ENCODE measurements at regions not wholly inside any gene's neighbourhood (a gene's known extent, or its start where the extent isn't known, plus 50 kb on each side); places are given as distances from the start of the nearest gene placed in this dataset.

DNA sequence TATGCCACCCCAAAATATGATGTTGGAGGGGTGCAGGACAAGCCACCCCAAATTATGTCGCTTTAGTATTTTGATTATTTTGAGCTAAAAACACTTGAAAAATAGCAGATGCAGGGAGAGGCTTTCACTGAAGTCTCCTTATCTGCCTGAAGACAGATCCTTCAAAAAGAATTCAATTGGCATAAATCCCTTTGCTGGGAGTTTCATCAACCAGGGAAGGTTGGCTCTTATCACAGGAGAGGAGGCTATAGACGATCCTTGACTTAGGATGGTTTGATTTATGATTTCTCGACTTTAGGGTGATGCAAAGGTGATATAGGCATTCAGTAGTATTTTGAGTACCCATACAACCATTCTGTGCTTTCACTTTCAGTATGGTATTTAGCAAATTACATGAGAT lies 97.8 kb upstream of the CAMK1G start:
- Histone ChIP-seq H4K20me1 (replicated peaks; ENCODE audit: insufficient read depth) (no peaks in the 10 kb centered on the region), H3K9me2 (ENCODE audit: insufficient read depth) (peaks cover 16% of the 10 kb centered on the region), H3K79me2 (replicated peaks; ENCODE audit: insufficient read depth) (no peaks in the 10 kb centered on the region), H3K4me3 (no peak overlapping the region), H3K4me1 (ENCODE audit: insufficient read depth) (no peaks in the 10 kb centered on the region), H2AFZ (no peak overlapping the region), H3K36me3 (ENCODE audit: insufficient read depth) (no peaks in the 10 kb centered on the region), H3K27me3 (ENCODE audit: insufficient read depth) (no peaks in the 10 kb centered on the region), H3F3A (replicated peaks; ENCODE audit: low read depth) (no peaks in the 10 kb centered on the region), H3K27ac (ENCODE audit: low read depth) (no peak overlapping the region), H3K4me2 (no peak overlapping the region)
- Mint-ChIP-seq H3K36me3 (ENCODE audit: low read depth) (no peaks in the 10 kb centered on the region), H3K9me3 (no peaks in the 10 kb centered on the region), H3K27me3 (ENCODE audit: insufficient read depth, low read depth, poor library complexity) (no peaks in the 10 kb centered on the region), H3K4me1 (peaks cover 7% of the 10 kb centered on the region; the same call in 2 of the 3 replicates), H3K27ac (no peak overlapping the region), H3K4me3 (no peak overlapping the region)
- TF ChIP-seq EZH2phosphoT487 (IDR thresholded peaks at IDR 0.05; ENCODE audit: unreplicated experiment) = no peak
- TF ChIP-seq, protein P1, sequence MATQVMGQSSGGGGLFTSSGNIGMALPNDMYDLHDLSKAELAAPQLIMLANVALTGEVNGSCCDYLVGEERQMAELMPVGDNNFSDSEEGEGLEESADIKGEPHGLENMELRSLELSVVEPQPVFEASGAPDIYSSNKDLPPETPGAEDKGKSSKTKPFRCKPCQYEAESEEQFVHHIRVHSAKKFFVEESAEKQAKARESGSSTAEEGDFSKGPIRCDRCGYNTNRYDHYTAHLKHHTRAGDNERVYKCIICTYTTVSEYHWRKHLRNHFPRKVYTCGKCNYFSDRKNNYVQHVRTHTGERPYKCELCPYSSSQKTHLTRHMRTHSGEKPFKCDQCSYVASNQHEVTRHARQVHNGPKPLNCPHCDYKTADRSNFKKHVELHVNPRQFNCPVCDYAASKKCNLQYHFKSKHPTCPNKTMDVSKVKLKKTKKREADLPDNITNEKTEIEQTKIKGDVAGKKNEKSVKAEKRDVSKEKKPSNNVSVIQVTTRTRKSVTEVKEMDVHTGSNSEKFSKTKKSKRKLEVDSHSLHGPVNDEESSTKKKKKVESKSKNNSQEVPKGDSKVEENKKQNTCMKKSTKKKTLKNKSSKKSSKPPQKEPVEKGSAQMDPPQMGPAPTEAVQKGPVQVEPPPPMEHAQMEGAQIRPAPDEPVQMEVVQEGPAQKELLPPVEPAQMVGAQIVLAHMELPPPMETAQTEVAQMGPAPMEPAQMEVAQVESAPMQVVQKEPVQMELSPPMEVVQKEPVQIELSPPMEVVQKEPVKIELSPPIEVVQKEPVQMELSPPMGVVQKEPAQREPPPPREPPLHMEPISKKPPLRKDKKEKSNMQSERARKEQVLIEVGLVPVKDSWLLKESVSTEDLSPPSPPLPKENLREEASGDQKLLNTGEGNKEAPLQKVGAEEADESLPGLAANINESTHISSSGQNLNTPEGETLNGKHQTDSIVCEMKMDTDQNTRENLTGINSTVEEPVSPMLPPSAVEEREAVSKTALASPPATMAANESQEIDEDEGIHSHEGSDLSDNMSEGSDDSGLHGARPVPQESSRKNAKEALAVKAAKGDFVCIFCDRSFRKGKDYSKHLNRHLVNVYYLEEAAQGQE (IDR thresholded peaks at IDR 0.05; ENCODE audit: unreplicated experiment) = no peak
- TF ChIP-seq CREB1 (CRISPR knock-in tag; IDR thresholded peaks at IDR 0.05; ENCODE audit: low read depth) = no peak
- TF ChIP-seq, protein P2, sequence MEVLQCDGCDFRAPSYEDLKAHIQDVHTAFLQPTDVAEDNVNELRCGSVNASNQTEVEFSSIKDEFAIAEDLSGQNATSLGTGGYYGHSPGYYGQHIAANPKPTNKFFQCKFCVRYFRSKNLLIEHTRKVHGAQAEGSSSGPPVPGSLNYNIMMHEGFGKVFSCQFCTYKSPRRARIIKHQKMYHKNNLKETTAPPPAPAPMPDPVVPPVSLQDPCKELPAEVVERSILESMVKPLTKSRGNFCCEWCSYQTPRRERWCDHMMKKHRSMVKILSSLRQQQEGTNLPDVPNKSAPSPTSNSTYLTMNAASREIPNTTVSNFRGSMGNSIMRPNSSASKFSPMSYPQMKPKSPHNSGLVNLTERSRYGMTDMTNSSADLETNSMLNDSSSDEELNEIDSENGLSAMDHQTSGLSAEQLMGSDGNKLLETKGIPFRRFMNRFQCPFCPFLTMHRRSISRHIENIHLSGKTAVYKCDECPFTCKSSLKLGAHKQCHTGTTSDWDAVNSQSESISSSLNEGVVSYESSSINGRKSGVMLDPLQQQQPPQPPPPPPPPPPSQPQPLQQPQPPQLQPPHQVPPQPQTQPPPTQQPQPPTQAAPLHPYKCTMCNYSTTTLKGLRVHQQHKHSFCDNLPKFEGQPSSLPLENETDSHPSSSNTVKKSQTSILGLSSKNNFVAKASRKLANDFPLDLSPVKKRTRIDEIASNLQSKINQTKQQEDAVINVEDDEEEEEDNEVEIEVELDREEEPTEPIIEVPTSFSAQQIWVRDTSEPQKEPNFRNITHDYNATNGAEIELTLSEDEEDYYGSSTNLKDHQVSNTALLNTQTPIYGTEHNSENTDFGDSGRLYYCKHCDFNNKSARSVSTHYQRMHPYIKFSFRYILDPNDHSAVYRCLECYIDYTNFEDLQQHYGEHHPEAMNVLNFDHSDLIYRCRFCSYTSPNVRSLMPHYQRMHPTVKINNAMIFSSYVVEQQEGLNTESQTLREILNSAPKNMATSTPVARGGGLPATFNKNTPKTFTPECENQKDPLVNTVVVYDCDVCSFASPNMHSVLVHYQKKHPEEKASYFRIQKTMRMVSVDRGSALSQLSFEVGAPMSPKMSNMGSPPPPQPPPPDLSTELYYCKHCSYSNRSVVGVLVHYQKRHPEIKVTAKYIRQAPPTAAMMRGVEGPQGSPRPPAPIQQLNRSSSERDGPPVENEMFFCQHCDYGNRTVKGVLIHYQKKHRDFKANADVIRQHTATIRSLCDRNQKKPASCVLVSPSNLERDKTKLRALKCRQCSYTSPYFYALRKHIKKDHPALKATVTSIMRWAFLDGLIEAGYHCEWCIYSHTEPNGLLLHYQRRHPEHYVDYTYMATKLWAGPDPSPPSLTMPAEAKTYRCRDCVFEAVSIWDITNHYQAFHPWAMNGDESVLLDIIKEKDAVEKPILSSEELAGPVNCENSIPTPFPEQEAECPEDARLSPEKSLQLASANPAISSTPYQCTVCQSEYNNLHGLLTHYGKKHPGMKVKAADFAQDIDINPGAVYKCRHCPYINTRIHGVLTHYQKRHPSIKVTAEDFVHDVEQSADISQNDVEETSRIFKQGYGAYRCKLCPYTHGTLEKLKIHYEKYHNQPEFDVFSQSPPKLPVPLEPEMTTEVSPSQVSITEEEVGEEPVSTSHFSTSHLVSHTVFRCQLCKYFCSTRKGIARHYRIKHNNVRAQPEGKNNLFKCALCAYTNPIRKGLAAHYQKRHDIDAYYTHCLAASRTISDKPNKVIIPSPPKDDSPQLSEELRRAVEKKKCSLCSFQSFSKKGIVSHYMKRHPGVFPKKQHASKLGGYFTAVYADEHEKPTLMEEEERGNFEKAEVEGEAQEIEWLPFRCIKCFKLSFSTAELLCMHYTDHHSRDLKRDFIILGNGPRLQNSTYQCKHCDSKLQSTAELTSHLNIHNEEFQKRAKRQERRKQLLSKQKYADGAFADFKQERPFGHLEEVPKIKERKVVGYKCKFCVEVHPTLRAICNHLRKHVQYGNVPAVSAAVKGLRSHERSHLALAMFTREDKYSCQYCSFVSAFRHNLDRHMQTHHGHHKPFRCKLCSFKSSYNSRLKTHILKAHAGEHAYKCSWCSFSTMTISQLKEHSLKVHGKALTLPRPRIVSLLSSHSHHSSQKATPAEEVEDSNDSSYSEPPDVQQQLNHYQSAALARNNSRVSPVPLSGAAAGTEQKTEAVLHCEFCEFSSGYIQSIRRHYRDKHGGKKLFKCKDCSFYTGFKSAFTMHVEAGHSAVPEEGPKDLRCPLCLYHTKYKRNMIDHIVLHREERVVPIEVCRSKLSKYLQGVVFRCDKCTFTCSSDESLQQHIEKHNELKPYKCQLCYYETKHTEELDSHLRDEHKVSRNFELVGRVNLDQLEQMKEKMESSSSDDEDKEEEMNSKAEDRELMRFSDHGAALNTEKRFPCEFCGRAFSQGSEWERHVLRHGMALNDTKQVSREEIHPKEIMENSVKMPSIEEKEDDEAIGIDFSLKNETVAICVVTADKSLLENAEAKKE (CRISPR knock-in tag; IDR thresholded peaks at IDR 0.05) = no peak
- TF ChIP-seq, protein P3, sequence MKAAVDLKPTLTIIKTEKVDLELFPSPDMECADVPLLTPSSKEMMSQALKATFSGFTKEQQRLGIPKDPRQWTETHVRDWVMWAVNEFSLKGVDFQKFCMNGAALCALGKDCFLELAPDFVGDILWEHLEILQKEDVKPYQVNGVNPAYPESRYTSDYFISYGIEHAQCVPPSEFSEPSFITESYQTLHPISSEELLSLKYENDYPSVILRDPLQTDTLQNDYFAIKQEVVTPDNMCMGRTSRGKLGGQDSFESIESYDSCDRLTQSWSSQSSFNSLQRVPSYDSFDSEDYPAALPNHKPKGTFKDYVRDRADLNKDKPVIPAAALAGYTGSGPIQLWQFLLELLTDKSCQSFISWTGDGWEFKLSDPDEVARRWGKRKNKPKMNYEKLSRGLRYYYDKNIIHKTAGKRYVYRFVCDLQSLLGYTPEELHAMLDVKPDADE (IDR thresholded peaks at IDR 0.05) = no peak
- no peak for TF ChIP-seq STAT1 (IDR thresholded peaks at IDR 0.05; ENCODE audit: unreplicated experiment)
- TF ChIP-seq EZH2 (IDR thresholded peaks at IDR 0.05; ENCODE audit: low read depth, unreplicated experiment) = no peak
- no peak for TF ChIP-seq POLR2AphosphoS5 (IDR thresholded peaks at IDR 0.05; ENCODE audit: low read depth)
- DNase-seq (ENCODE audit: low spot score) = no peak
- no peak for ATAC-seq

Measured in GM23338 (cell line).